CD14-positive monocyte (primary cell): ENCODE measurements at regions not wholly inside any gene's neighbourhood (a gene's known extent, or its start where the extent isn't known, plus 50 kb on each side); places are given as distances from the start of the nearest gene placed in this dataset.

Experiments used
- DNase-seq, 3 donors: peaks; one replicate each; pipeline ENCODE4 v3.0.0-alpha.2; 2011 to 2022
- H2AFZ ChIP-seq: 2 replicates; pipeline ENCODE4 v1.6.0; 2012; ENCODE audit warnings: mild to moderate bottlenecking, low read depth, low read length, inconsistent platforms; ENCODE audit not compliant: insufficient read depth, poor library complexity, severe bottlenecking
- H3K27ac ChIP-seq, 2 donors: 1 replicate in 1 of 2; 2 replicates in 1 of 2; pipeline ENCODE4 v1.5.1; 2012 to 2013; ENCODE audit warnings: low read length in 2 of 2, control low read depth in 1 of 2, inconsistent platforms in 1 of 2, low read depth in 1 of 2, mild to moderate bottlenecking in 1 of 2
- H3K27me3 ChIP-seq, 2 donors: one replicate each; pipeline versions ENCODE4 v1.6.0 to v1.6.1; 2011 to 2013; ENCODE audit warnings: low read length in 2 of 2; ENCODE audit not compliant: control insufficient read depth in 2 of 2, insufficient read depth in 2 of 2
- H3K36me3 ChIP-seq, 2 donors: replicated peaks in 1 of 2; 1 replicate in 1 of 2; 2 replicates in 1 of 2; pipeline versions ENCODE4 v1.5.1 to v1.6.1; 2012 to 2013; ENCODE audit warnings: low read length in 2 of 2, control low read depth in 1 of 2, inconsistent platforms in 1 of 2, mild to moderate bottlenecking in 1 of 2; ENCODE audit not compliant: insufficient read depth in 2 of 2, control insufficient read depth in 1 of 2
- H3K4me1 ChIP-seq, 2 donors: 1 replicate in 1 of 2; 2 replicates in 1 of 2; pipeline versions ENCODE4 v1.5.1 to v1.6.1; 2012 to 2013; ENCODE audit warnings: low read length in 2 of 2, control low read depth in 1 of 2, inconsistent platforms in 1 of 2, mild to moderate bottlenecking in 1 of 2, moderate library complexity in 1 of 2; ENCODE audit not compliant: insufficient read depth in 2 of 2, control insufficient read depth in 1 of 2
- H3K4me2 ChIP-seq: replicated peaks from 2 replicates; pipeline ENCODE3; 2012; ENCODE audit warnings: low read length, moderate library complexity, mild to moderate bottlenecking; ENCODE audit not compliant: poor library complexity, severe bottlenecking; ENCODE audit errors: extremely low read depth
- H3K4me3 ChIP-seq, 3 experiments: fragments of 200-600 bp in 1 of 3; sonication (generic) in 1 of 3; replicated peaks in 1 of 3; 1 replicate in 2 of 3; 2 replicates in 1 of 3; pipeline ENCODE4 v1.5.1; 2011 to 2013; ENCODE audit warnings: low read length in 3 of 3, mild to moderate bottlenecking in 3 of 3, control low read depth in 2 of 3, low read depth in 2 of 3, inconsistent platforms in 1 of 3, moderate library complexity in 1 of 3
- H3K79me2 ChIP-seq: 2 replicates; pipeline ENCODE4 v1.6.0; 2012; ENCODE audit warnings: mild to moderate bottlenecking, control low read depth, inconsistent platforms, low read length, moderate library complexity; ENCODE audit not compliant: insufficient read depth
- H3K9ac ChIP-seq: 2 replicates; pipeline ENCODE4 v1.6.0; 2017; ENCODE audit warnings: low read length, mild to moderate bottlenecking; ENCODE audit not compliant: insufficient read depth, poor library complexity, severe bottlenecking
- H3K9me3 ChIP-seq, 2 donors: replicated peaks in 1 of 2; 1 replicate in 1 of 2; 2 replicates in 1 of 2; pipeline versions ENCODE4 v1.5.1 to v1.6.1; 2012 to 2013; ENCODE audit warnings: low read length in 2 of 2, control low read depth in 1 of 2; ENCODE audit not compliant: control insufficient read depth in 1 of 2, insufficient read depth in 1 of 2
- H4K20me1 ChIP-seq: 2 replicates; pipeline ENCODE4 v1.6.0; 2012; ENCODE audit warnings: mild to moderate bottlenecking, low read length, control low read depth, moderate library complexity; ENCODE audit not compliant: insufficient read depth
- H3K27ac Mint-ChIP-seq, 7 donors: one replicate each; pipeline ENCODE4 v1.8.0; 2020; ENCODE audit warnings: mild to moderate bottlenecking in 7 of 7, mixed read lengths in 7 of 7, moderate library complexity in 6 of 7, inconsistent platforms in 2 of 7
- H3K27me3 Mint-ChIP-seq, 3 donors: one replicate each; pipeline ENCODE4 v1.8.0; 2021 to 2022; ENCODE audit warnings: low read depth in 3 of 3, mild to moderate bottlenecking in 3 of 3, mixed read lengths in 3 of 3, moderate library complexity in 3 of 3, inconsistent platforms in 1 of 3
- H3K36me3 Mint-ChIP-seq, 2 donors: one replicate each; pipeline ENCODE4 v1.8.0; 2020; ENCODE audit warnings: mixed read lengths in 2 of 2, inconsistent platforms in 1 of 2, mild to moderate bottlenecking in 1 of 2
- H3K4me1 Mint-ChIP-seq: one replicate; pipeline ENCODE4 v1.8.0; 2020; ENCODE audit warnings: mild to moderate bottlenecking, mixed read lengths
- H3K4me3 Mint-ChIP-seq, 2 donors: one replicate each; pipeline ENCODE4 v1.8.0; 2020; ENCODE audit warnings: mild to moderate bottlenecking in 2 of 2, mixed read lengths in 2 of 2, moderate library complexity in 1 of 2
- H3K9me3 Mint-ChIP-seq, 7 donors: one replicate each; pipeline ENCODE4 v1.8.0; 2020 to 2022; ENCODE audit warnings: mixed read lengths in 7 of 7, mild to moderate bottlenecking in 6 of 7, moderate library complexity in 6 of 7, inconsistent platforms in 2 of 7
- WGBS: methylation state at CpG from one replicate; pipeline ENCODE4 v1.1.5; 2013; ENCODE audit warnings: missing lambda C conversion rate; ENCODE audit not compliant: insufficient coverage; 5-methylcytosine and 5-hydroxymethylcytosine counted together
- intact Hi-C, 2 donors: fragments of 100-400 bp; cut with micrococcal nuclease; formaldehyde crosslinking; loops; one replicate each; pipeline versions ENCODE4 v1.15.0 to v1.15.1; 2023
- TF ChIP-seq, protein P1 (sequence below): fragments of 200-600 bp; IDR thresholded peaks from one replicate; pipeline ENCODE4 v1.8.0; 2022; ENCODE audit warnings: antibody characterized with exemption, mild to moderate bottlenecking

DNA sequence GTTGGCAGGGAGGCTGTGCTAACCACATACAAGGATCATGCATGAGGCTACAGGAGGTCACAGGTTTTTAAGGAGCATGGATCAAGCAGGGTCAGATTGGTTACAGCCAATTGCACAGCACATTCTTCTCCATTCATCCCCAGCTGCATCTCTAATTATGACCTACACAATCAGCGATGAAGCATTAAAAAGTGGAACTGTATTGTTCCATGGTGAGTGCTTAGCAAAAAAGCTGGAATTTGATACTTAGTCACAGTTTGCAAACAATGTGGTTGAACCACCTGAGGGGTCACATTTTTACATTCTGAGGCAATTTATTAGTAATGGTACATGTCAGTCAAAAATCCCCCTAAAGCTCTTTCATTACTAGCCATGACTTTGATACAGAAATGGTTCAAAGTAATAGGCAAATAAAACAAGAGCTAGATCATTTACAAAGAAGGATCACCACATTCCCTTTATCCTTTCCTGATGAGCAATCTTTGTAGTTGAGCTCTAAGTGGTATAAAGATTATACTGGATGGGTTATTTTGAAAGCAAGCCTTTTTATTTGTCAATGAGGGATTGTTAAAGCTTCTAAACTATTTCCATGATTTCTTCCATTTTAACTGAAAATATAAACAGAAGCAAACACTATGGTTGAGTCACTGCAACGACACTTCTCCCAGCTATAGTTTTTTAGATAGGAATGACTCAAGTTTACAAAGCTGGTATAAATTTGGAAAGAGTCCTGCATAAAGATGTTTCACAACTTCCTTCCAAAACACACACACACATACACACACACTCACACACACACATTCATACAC, 217.8 kb upstream of the SEMA3A start:
- no peaks in the 10 kb centered on the region for H3K27me3 ChIP-seq
- DNase-seq, result no peak
- H3K4me1 ChIP-seq, result no peaks in the 10 kb centered on the region
- Mint-ChIP-seq H3K36me3 (no peaks in the 10 kb centered on the region), H3K27me3 (no peaks in the 10 kb centered on the region), H3K9me3 (peaks cover 0 to 6% (median 2%) of the 10 kb centered on the region in 7 donors), H3K4me3 (no peak overlapping the region), H3K4me1 (no peaks in the 10 kb centered on the region), H3K27ac (no peak overlapping the region)
- peaks cover 0 to 4% of the 10 kb centered on the region in 2 donors for H3K9me3 ChIP-seq
- H3K4me3 ChIP-seq, result no peak overlapping the region
- H3K4me2 ChIP-seq, result no peak overlapping the region
- TF ChIP-seq, protein P1, sequence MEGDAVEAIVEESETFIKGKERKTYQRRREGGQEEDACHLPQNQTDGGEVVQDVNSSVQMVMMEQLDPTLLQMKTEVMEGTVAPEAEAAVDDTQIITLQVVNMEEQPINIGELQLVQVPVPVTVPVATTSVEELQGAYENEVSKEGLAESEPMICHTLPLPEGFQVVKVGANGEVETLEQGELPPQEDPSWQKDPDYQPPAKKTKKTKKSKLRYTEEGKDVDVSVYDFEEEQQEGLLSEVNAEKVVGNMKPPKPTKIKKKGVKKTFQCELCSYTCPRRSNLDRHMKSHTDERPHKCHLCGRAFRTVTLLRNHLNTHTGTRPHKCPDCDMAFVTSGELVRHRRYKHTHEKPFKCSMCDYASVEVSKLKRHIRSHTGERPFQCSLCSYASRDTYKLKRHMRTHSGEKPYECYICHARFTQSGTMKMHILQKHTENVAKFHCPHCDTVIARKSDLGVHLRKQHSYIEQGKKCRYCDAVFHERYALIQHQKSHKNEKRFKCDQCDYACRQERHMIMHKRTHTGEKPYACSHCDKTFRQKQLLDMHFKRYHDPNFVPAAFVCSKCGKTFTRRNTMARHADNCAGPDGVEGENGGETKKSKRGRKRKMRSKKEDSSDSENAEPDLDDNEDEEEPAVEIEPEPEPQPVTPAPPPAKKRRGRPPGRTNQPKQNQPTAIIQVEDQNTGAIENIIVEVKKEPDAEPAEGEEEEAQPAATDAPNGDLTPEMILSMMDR, result no peak
- H3K27ac ChIP-seq, result no peak overlapping the region
- no peaks in the 10 kb centered on the region for H3K36me3 ChIP-seq
- no peaks in the 10 kb centered on the region for H4K20me1 ChIP-seq
- H2AFZ ChIP-seq, result no peak overlapping the region
- no peak overlapping the region for H3K9ac ChIP-seq
- no peaks in the 10 kb centered on the region for H3K79me2 ChIP-seq
- WGBS, result no CpG with 5 or more reads among the region's 2 CpGs
- intact Hi-C loops, result no loop called here

DNA sequence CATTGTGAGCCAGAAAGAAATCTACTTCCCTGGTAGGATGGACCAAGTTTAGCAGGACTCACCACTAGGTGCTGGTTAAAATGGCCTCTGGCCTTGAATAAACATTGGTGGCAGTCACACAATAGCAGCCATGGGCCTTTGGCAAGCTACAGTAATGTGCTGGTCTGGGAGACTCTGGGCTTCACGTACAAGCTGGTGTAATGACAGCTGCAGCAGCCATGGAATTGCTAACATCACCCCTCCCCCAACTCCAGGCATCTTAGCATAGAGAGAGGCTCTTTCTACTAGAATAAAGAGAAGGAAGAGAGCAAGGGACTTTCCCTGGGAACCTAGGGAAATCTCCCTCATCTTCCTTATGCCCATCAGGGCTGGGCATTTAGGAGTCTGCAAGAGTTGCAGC, 205.1 kb upstream of the SEMA3A start:
- no peaks in the 10 kb centered on the region for H3K79me2 ChIP-seq
- no peaks in the 10 kb centered on the region for H3K36me3 ChIP-seq
- H3K4me2 ChIP-seq, result no peak overlapping the region
- no peaks in the 10 kb centered on the region for H3K27me3 ChIP-seq
- Mint-ChIP-seq H3K27ac (no peak overlapping the region), H3K4me3 (no peak overlapping the region), H3K9me3 (peaks cover 5 to 27% (median 14%) of the 10 kb centered on the region in 7 donors), H3K36me3 (no peaks in the 10 kb centered on the region), H3K27me3 (no peaks in the 10 kb centered on the region), H3K4me1 (no peaks in the 10 kb centered on the region)
- H3K9ac ChIP-seq, result no peak overlapping the region
- H4K20me1 ChIP-seq, result no peaks in the 10 kb centered on the region
- no peak for DNase-seq
- no CpG with 5 or more reads among the region's 1 CpG for WGBS
- H3K4me3 ChIP-seq, result no peak overlapping the region
- peaks cover 12 to 13% of the 10 kb centered on the region in 2 donors for H3K9me3 ChIP-seq
- intact Hi-C loops, result no loop called here
- no peaks in the 10 kb centered on the region for H3K4me1 ChIP-seq
- TF ChIP-seq, protein P1, result no peak
- H3K27ac ChIP-seq, result no peak overlapping the region
- no peak overlapping the region for H2AFZ ChIP-seq
